ENCODE measurements at regions not wholly inside any gene's neighbourhood (a gene's known extent, or its start where the extent isn't known, plus 50 kb on each side); places are given as distances from the start of the nearest gene placed in this dataset.

GRCh38 chr2:64399521-64399920 lies 54.4 kb upstream of the LGALSL start:
- TF ChIP-seq RFX5 (IDR thresholded peaks at IDR 0.05; ENCODE audit: low read length), result no peak
- TF ChIP-seq TEAD4 (IDR thresholded peaks at IDR 0.05; ENCODE audit: borderline replicate concordance, insufficient read depth), result no peak
- TF ChIP-seq CTCF (IDR thresholded peaks at IDR 0.05), result no peak
- no peak for TF ChIP-seq FOSL2 (IDR thresholded peaks at IDR 0.05; ENCODE audit: borderline replicate concordance, low read depth)
- no peak for TF ChIP-seq EZH2phosphoT487 (IDR thresholded peaks at IDR 0.05; ENCODE audit: borderline replicate concordance, low read depth)
- no peak for TF ChIP-seq MXI1 (IDR thresholded peaks at IDR 0.05; ENCODE audit: low read depth, low read length)
- TF ChIP-seq CHD2 (IDR thresholded peaks at IDR 0.05; ENCODE audit: low read length, partially characterized antibody), result no peak
- no peak for TF ChIP-seq ELF1 (IDR thresholded peaks at IDR 0.05)
- TF ChIP-seq SMC3 (IDR thresholded peaks at IDR 0.05; ENCODE audit: low read depth, low read length), result no peak
- no peak for TF ChIP-seq ZBTB33 (IDR thresholded peaks at IDR 0.05; ENCODE audit: borderline replicate concordance, low read depth)
- no peak for TF ChIP-seq JUND (IDR thresholded peaks at IDR 0.05)
- TF ChIP-seq TAF1 (IDR thresholded peaks at IDR 0.05; ENCODE audit: borderline replicate concordance, low read depth, low read length), result no peak
- no peak for TF ChIP-seq RXRA (IDR thresholded peaks at IDR 0.05; ENCODE audit: borderline replicate concordance, low read depth)
- TF ChIP-seq EP300 (IDR thresholded peaks at IDR 0.05; ENCODE audit: borderline replicate concordance in 1 of 2, low read depth in 1 of 2, low read length in 1 of 2), result no peak
- no peak for TF ChIP-seq REST (IDR thresholded peaks at IDR 0.05; ENCODE audit: low read depth, low read length)
- no peak for TF ChIP-seq MEF2A (IDR thresholded peaks at IDR 0.05; ENCODE audit: borderline replicate concordance, low read depth)
- no peak for TF ChIP-seq NFIC (IDR thresholded peaks at IDR 0.05; ENCODE audit: borderline replicate concordance)
- no peak for TF ChIP-seq RAD21 (IDR thresholded peaks at IDR 0.05; ENCODE audit: low read length)
- no peak for TF ChIP-seq USF1 (IDR thresholded peaks at IDR 0.05; ENCODE audit: borderline replicate concordance, low read depth)
- WGBS (ENCODE audit: low lambda C conversion rate), result 29% methylated on average over 1 of the region's 2 CpGs
- no peaks in the 10 kb centered on the region for H3K9me3 ChIP-seq

More at GRCh38 chr2:64399521-64399920, 54.4 kb upstream of the LGALSL start:
- ChIA-PET POLR2A (no interaction called here), CTCF (no interaction called here)
- Histone ChIP-seq H3K27ac (ENCODE audit: low read depth in 2 of 2, low read length in 1 of 2) (no peak overlapping the region), H3F3A (replicated peaks; ENCODE audit: insufficient read depth) (no peaks in the 10 kb centered on the region), H3K4me1 (ENCODE audit: control insufficient read depth in 1 of 2, insufficient read depth in 2 of 2, low read depth in 1 of 2, low read length in 1 of 2) (peaks cover 0 to 5% of the 10 kb centered on the region in 2 experiments; a peak in 2 of 4 replicates), H2AFZ (ENCODE audit: low read depth) (no peak overlapping the region), H3K27me3 (ENCODE audit: insufficient read depth) (0 out of 2 replicates have a peak, but pooled peaks cover 5% of the 10 kb centered on the region), H3K4me3 (ENCODE audit: low read depth in 2 of 2, low read length in 1 of 2) (no peak overlapping the region), H3K79me2 (ENCODE audit: insufficient read depth) (no peaks in the 10 kb centered on the region), H3K9me2 (no peaks in the 10 kb centered on the region), H3K36me3 (replicated peaks in 1 of 2; ENCODE audit: control insufficient read depth in 1 of 2, insufficient read depth in 2 of 2, low read length in 1 of 2) (no peaks in the 10 kb centered on the region), H4K20me1 (ENCODE audit: insufficient read depth) (no peaks in the 10 kb centered on the region), H3K4me2 (no peak overlapping the region), H3K9ac (no peak overlapping the region)
- DNase-seq, result no peak

Measured in SK-N-SH (cell line).